Esophagus muscularis mucosa (tissue), 4 donors: ENCODE measurements at regions not wholly inside any gene's neighbourhood (a gene's known extent, or its start where the extent isn't known, plus 50 kb on each side); places are given as distances from the start of the nearest gene placed in this dataset.

Experiments used
- EP300 ChIP-seq: sonication (generic); formaldehyde crosslinking; IDR thresholded peaks from one replicate; pipeline ENCODE4 v1.6.1; 2017; ENCODE audit warnings: antibody characterized with exemption
- POLR2A ChIP-seq: fragments of 450-650 bp; IDR thresholded peaks from one replicate; pipeline ENCODE4 v1.6.1; 2017; ENCODE audit warnings: antibody characterized with exemption, moderate library complexity, mild to moderate bottlenecking, low read depth
- POLR2AphosphoS5 ChIP-seq, 2 donors: sonication (generic); formaldehyde crosslinking; IDR thresholded peaks; one replicate each; pipeline ENCODE4 v1.6.1; 2017; ENCODE audit warnings: antibody characterized with exemption in 2 of 2
- TF ChIP-seq, protein P1 (sequence below), 3 experiments: fragments of 200-600 bp in 2 of 3; fragments of 450-650 bp in 1 of 3; sonication (generic) in 2 of 3; IDR thresholded peaks; one replicate each; pipeline ENCODE4 v1.5.1; 2017 to 2019; ENCODE audit warnings: antibody characterized with exemption in 3 of 3, mild to moderate bottlenecking in 2 of 3, moderate library complexity in 1 of 3

- TF ChIP-seq, protein P1, sequence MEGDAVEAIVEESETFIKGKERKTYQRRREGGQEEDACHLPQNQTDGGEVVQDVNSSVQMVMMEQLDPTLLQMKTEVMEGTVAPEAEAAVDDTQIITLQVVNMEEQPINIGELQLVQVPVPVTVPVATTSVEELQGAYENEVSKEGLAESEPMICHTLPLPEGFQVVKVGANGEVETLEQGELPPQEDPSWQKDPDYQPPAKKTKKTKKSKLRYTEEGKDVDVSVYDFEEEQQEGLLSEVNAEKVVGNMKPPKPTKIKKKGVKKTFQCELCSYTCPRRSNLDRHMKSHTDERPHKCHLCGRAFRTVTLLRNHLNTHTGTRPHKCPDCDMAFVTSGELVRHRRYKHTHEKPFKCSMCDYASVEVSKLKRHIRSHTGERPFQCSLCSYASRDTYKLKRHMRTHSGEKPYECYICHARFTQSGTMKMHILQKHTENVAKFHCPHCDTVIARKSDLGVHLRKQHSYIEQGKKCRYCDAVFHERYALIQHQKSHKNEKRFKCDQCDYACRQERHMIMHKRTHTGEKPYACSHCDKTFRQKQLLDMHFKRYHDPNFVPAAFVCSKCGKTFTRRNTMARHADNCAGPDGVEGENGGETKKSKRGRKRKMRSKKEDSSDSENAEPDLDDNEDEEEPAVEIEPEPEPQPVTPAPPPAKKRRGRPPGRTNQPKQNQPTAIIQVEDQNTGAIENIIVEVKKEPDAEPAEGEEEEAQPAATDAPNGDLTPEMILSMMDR (IDR thresholded peaks at IDR 0.05), result no peak
- TF ChIP-seq EP300 (no peak), POLR2A (no peak), POLR2AphosphoS5 (IDR thresholded peaks at IDR 0.05) (no peak)
These were observed 1736.9 kb downstream of the TP53TG3F start for GRCh38 chr16:35196313-35196712.
